GM12891 (cell line): ENCODE measurements at regions not wholly inside any gene's neighbourhood (a gene's known extent, or its start where the extent isn't known, plus 50 kb on each side); places are given as distances from the start of the nearest gene placed in this dataset.
"Not testable (repeated sequence)": the region's sequence is repeated elsewhere in the genome, so short reads cannot be mapped to it uniquely, and the experiment has no call there.

Source experiments
- DNase-seq: peaks from one replicate; pipeline ENCODE4 v3.0.0; 2011; ENCODE audit warnings: low spot score; ENCODE audit not compliant: insufficient read length
- FAIRE-seq: peaks from 2 replicates; lab custom pipeline; 2011; peaks lifted over from hg19 to GRCh38; lab: Jason Lieb, UNC
- PAX5 ChIP-seq: IDR thresholded peaks from 2 replicates; pipeline ENCODE4 v1.6.1; 2011; ENCODE audit warnings: low read length, moderate library complexity, mild to moderate bottlenecking; ENCODE audit not compliant: insufficient read depth, severe bottlenecking
- POLR2A ChIP-seq: IDR thresholded peaks from 2 replicates; pipeline ENCODE4 v1.6.1; 2011; ENCODE audit warnings: low read depth, low read length, control low read depth
- POLR2AphosphoS5 ChIP-seq: IDR thresholded peaks from 2 replicates; pipeline ENCODE4 v1.6.1; 2011; ENCODE audit warnings: low read depth, low read length, control low read depth
- POU2F2 ChIP-seq: IDR thresholded peaks from 2 replicates; pipeline ENCODE4 v1.6.1; 2011; ENCODE audit warnings: low read depth, mild to moderate bottlenecking, control low read depth, low read length, moderate library complexity
- SPI1 ChIP-seq: IDR thresholded peaks from 2 replicates; pipeline ENCODE4 v1.6.1; 2011; ENCODE audit warnings: low read depth, low read length, control low read depth
- TAF1 ChIP-seq: IDR thresholded peaks from 2 replicates; pipeline ENCODE4 v1.6.1; 2011; ENCODE audit warnings: low read depth, low read length, control low read depth

DNA sequence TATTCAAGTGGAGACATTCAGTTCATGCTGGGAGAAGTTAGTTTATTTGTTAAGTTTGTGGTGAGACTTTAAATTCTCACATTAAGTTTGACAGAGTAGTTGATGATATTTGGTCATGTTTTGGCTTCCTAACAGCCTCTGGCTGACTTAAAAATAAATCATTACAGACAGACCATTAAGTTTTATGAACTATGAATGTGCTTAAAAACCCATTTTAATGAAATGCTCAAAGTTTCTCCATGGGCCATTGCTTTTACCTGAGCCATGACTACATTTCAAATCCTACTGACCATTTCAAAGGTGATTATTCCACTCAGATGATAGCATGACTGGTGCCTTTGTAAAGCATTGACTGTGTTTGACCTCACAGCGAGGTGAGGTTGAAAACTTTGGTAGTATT lies 192.7 kb downstream of the LRRC70 start:
- FAIRE-seq: no peak

DNA sequence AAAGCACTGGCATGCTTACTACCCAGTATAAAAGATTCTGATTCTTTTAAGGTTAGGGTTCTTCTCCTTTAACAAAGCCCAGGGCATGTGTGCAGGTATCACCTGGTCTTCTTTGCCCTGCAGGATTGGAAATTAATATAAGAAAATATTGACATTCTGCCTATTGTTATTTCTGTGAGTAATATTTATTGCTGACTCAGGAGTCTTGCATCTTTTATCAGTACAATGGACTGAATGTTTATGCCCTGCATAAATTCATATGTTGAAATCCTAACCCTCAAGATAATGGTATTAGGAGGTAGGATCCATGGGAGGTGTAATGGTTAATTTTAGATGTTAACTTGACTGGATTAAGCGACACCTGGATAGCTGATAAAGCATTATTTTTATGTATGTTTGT lies 189.0 kb downstream of the LRRC70 start:
- no peak for TF ChIP-seq POU2F2
- TF ChIP-seq PAX5: no peak
- no peak for TF ChIP-seq SPI1
- no peak for TF ChIP-seq POLR2A
- TF ChIP-seq POLR2AphosphoS5: no peak
- no peak for DNase-seq
- no peak for FAIRE-seq

More for the DNA sequence above, 192.7 kb downstream of the LRRC70 start:
- TF ChIP-seq SPI1: no peak
- TF ChIP-seq POLR2A: no peak
- no peak for TF ChIP-seq TAF1
- no peak for TF ChIP-seq PAX5
- no peak for TF ChIP-seq POLR2AphosphoS5
- TF ChIP-seq POU2F2: no peak
- no peak for DNase-seq

DNA sequence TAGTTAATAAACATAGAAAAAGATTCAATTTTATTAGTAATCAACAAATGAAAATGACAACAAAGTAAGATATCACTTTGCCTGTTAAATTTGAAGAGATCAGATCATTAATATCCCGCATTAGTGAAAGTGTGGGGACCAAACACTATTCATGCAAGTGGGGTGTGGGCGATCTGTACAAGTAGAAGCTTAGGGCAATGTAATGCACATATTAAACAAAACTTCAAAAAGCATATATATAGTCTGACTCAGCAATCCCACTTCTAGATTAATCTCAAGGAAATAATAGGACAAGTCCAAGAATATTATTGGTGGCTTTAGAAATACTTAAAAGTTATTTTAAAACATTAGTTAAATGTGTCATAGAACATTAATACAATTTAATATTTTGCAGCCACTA lies 188.5 kb downstream of the LRRC70 start:
- no peak for FAIRE-seq
- DNase-seq: no peak
- TF ChIP-seq POLR2AphosphoS5 (no peak), POLR2A (no peak), SPI1 (no peak)

DNA sequence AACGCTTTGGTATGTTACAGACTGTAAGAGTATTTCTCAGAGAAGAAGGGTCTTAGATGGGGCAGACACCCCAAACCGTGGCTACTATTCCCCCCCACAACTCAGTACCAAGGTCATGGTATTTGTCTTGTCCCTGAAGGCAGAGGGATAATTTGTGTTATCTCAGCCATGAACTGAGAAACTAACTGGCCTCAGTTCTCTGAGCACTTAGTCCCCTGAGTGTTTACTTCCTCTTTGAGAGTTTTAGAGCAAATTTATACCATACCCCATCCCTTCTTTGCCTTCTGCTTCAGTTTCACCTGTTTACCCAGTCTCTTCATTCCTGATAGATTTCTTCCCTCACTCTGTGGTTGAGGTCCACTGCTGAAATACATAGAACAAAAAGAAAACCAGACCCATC lies 183.9 kb downstream of the LRRC70 start:
- TF ChIP-seq POLR2AphosphoS5 (no peak), PAX5 (no peak), TAF1 (no peak), POLR2A (no peak), SPI1 (no peak), POU2F2 (no peak)
- DNase-seq (no peak), FAIRE-seq (no peak)

DNA sequence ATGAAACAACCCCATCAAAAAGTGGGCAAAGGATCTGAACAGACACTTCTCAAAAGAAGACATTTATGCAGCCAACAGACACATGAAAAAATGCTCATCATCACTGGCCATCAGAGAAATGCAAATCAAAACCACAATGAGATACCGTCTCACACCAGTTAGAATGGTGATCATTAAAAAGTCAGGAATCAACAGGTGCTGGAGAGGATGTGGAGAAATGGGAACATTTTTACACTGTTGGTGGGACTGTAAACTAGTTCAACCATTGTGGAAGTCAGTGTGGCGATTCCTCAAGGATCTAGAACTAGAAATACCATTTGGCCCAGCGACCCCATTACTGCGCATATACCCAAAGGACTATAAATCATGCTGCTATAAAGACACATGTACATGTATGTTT lies 179.1 kb downstream of the LRRC70 start:
- FAIRE-seq, DNase-seq: not testable (repeated sequence)

DNA sequence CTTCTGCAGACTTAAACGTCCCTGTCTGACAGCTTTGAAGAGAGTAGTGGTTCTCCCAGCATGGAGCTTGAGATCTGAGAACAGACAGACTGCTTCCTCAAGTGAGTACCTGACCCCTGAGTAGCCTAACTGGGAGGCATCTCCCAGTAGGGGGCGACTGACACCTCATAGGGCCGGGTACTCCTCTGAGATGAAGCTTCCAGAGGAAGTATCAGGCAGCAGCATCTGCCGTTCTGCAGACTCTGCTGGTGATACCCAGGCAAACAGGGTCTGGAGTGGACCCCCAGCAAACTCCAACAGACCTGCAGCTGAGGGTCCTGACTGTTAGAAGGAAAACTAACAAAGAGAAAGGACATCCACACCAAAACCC lies 174.4 kb downstream of the LRRC70 start:
- FAIRE-seq, DNase-seq: not testable (repeated sequence)

DNA sequence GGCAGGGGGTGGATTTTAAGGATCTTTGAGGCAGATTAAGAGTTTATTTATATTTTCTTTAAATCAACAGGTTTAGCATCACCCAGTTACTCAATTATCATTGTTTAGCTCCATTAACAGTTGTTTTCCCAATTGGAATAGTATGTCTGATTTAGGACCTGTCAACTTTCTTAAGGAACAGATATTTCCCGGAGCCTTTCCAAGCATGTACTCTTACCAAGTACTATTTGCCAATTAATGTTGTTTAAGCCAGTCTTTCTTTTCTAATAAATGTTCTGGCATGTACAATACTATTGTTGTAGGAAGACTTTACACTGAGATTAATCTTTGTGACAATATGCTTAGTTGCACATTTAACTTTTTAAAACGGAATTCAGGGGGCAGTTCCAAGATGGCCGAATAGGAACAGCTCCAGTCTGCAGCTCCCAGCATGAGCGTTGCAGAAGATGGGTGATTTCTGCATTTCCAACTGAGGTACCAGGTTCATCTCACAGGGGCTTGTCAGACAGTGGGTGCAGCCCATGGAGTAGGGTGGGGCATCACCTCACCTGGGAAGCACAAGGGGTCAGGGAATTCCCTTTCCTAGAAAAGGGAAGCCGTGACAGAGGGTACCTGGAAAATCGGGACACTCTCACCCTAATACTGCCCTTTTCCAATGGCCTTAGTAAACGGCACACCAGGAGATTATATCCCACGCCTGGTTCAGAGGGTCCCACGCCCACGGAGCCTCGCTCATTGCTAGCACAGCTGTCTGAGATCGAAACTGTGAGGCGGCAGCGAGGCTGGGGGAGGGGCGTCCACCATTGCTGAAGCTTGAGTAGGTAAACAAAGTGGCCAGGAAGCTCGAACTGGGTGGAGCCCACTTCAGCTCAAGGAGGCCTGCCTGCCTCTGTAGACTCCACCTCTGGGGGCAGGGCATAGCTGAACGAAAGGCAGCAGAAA lies 173.7 kb downstream of the LRRC70 start:
- not testable (repeated sequence) for FAIRE-seq

DNA sequence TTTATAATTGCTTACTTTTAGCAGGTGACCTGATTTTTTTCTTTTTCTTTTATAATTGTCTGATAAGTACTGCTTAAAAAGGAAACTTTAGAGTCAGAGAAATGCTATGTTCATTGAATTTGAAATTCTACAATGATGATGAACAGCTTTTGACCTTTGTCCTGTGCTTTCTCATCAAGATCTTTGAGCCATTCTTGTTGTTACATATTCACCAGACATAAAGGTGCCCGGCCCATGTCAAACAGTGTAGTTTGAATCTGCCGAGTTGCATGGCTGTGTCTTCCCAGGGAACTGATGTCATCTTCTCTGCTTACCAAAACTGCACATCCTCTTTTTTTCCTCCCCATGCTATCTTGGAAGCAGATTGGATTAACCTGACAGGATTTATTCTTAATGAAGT lies 163.6 kb downstream of the LRRC70 start:
- TF ChIP-seq POLR2A (no peak), SPI1 (no peak), PAX5 (no peak), TAF1 (no peak), POU2F2 (no peak), POLR2AphosphoS5 (no peak)
- DNase-seq (no peak), FAIRE-seq (no peak)

More for the DNA sequence above, 173.7 kb downstream of the LRRC70 start:
- not testable (repeated sequence) for DNase-seq

DNA sequence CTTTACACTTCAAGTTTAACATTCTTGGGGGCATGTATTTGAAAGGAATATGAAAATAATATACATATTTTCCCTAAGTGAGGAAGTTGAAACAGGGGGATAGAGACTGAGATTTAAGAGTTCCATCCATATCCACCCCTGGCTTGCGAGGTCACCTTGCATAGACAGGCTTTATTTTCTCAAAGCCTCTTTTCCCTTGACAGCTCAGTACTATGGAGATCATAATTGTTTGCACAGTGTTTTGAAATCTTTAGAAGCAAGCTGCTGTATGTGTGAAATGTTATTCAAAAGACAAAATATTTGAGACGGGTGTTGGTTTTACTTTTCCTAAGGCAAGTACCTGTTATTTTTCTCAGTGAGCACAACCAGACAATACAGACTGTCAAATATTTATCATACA lies 163.1 kb downstream of the LRRC70 start:
- TF ChIP-seq PAX5: no peak
- TF ChIP-seq POLR2AphosphoS5: no peak
- TF ChIP-seq POLR2A: no peak
- no peak for TF ChIP-seq SPI1
- TF ChIP-seq TAF1: no peak
- no peak for TF ChIP-seq POU2F2
- DNase-seq (no peak), FAIRE-seq (no peak)

DNA sequence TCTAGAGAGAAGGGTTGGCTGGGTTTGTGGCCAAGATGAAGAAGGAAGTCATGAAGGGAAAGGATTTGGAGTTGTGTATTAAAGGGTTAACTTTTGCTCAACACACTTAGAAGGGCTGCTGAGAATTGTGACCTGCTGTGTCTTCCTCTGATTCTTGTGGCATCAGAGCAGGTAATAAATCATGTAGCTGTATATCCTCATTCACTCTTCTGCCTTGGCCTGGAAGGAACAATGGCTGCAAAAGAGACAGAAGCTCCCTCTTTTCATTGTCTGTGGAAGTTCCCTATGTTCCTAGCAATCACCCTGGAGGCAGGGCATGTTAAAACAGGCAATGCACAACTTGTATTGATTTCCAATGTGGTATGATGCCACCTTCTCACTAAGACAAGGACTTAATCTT lies 159.1 kb downstream of the LRRC70 start:
- DNase-seq (no peak), FAIRE-seq (no peak)
- TF ChIP-seq POLR2A (no peak), SPI1 (no peak), POU2F2 (no peak), TAF1 (no peak), PAX5 (no peak), POLR2AphosphoS5 (no peak)

DNA sequence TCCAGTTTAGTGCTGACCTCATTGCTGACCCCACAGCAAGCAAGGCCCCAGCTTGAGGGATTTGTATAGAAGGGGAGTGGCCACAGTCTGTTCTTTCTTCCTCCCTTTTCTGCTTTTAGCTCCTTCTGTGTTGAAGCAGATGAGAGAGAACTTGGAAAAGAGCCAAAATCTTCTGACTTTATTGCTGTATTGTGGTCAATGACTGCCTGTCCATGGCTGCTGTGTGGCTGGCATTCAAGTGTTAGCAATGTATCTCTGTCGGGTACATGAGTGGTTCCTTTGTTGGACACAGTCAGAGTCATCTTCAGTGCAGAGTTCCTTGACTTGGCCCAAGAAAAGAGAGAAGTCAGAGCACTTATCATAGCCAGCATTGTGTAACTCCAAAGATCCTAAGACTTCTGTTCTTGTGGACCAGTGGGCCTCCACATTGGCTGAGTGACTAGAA lies 154.1 kb downstream of the LRRC70 start:
- no peak for FAIRE-seq
- TF ChIP-seq TAF1: no peak
- no peak for DNase-seq
